ENCODE measurements at regions not wholly inside any gene's neighbourhood (a gene's known extent, or its start where the extent isn't known, plus 50 kb on each side); places are given as distances from the start of the nearest gene placed in this dataset.
"Not testable (repeated sequence)": the region's sequence is repeated elsewhere in the genome, so short reads cannot be mapped to it uniquely, and the experiment has no call there.

DNA sequence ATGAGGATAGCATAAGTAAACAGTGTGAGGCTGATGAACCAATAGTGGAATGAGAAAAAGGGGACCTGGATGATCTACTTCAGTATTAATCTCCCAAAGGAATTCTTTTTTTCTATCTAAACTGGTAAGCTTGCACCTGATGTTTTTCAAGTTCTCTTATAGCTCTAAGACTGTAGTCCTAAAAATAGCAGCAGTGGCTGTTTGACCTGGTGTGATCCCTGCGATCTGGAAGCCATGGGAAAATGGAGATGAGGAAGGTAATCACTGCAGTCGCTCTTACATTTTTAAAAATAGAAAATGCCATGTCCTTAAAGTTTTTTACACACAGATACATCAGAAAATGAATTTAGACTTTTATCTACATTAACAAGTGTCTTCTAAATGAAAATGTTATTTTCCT is 926.4 kb upstream of the SLC35B3 start:
- no peak for DNase-seq

DNA sequence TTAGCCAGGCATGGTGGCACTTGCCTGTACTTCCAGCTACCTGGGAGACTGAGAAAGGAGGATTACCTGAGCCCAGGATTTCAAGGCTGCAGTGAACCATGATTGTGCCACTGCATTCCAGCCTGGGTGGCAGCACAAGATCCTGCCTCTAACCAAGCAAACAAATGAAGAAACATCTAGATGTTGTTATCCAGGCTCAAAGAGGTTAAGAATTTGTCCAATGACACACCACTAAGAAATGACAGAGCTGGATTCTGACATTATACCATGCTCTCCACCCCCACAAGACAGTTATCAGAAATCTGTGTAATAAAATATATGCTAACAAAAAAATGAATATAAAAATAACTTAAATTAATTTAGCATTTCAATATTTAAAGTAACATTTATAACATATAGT is 925.5 kb upstream of the SLC35B3 start:
- no peak for DNase-seq

DNA sequence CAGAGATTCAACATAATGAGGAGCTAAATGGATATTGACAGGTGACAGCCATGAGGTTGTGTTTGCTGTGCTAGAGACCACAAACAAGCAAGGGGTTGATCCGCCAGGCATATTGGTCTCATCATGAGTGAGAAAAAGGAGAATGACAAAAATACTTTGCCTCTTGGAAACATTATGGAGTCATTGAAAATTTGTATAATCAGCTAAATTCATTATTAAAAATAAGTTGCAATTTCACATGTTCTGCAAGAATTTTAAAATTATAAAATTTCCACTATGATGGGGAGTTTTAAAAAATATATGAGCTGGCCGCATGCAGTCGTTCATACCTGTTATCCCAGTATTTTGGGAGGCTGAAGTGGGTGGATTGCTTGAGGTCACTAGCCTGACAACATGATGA is 912.3 kb upstream of the SLC35B3 start:
- no peak for DNase-seq

DNA sequence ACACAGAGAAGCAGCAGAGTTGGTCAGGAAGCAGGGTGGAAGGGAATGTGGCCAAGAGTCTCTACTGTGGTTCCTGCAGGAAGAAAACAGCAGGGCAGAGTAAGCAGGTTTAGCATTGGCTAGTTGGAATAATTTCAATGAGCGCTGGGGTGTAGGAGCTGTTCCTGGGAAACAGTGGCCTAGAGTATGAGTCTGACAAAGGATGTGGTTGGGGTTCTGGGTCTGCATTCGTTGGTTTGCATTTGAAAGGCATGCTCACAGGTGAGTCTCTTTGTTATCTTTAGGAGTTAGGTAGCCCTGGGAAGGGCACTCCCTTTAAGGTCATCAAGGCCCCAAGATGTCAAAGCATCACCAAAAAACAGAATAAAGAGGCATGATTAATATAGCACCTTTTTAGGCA is 911.6 kb upstream of the SLC35B3 start:
- no peak for DNase-seq

DNA sequence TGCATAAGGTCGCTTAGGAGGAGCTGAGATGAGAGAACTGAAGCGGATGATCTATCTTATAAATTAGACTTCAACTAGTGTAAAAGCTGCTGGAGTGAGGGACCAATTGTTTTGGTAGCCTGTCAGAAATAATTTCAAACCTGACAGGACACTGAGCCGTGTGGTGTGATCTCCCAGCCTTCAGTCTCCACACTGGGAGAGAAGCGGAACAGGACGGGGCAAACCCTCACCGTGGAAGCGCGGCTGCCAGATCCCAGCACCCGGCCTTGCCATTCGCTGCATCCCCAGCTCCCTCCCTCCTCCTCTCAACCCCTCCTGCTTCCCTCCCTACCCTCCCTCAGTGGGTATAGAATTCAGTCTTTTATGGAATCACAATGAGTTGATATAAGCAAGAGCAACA is 900.1 kb upstream of the SLC35B3 start:
- no peak for DNase-seq

DNA sequence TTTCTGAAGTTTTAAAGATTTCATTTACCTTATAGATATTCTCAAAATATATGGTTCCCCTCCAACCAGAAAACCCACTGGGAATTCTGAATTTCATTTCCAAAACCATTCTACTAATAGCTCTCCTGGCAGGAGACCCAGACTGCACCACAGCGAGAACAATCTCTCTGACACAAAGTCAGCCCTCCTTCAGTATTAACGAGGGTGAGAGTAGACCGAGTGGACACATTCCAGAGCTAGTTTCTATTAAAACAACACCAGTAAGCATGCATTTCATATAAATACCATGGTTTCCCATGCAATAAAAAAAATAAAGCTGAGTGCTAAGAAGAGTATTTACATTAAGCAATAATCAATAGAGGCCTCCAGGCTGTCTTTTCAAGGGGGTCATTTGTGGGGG is 899.6 kb upstream of the SLC35B3 start:
- no peak for DNase-seq

DNA sequence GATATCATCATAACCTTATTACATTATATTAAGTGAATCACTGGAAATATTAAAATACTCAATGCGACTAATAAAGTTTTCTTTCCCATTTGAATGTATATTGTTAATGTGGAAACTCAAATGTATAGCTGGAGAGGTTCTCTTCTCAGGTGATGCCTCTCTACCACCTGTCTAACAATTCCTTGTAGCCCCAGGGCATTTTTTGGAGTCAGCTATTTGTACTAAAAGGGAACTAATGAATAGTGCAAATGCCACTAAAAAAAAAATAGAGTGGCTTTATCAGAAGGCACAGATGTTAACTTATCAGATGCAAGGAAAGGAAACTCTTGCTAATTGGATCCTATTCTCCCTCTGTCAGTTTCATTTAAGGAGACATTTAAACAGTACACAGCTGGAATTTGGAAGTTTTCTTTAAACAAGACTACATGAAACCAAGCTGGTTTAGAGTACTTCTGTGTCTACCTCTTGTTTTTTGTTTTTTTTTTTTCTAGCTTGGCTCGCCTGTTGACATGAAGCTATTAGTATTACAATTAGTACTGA is 897.0 kb upstream of the SLC35B3 start:
- DNase-seq, result no peak

DNA sequence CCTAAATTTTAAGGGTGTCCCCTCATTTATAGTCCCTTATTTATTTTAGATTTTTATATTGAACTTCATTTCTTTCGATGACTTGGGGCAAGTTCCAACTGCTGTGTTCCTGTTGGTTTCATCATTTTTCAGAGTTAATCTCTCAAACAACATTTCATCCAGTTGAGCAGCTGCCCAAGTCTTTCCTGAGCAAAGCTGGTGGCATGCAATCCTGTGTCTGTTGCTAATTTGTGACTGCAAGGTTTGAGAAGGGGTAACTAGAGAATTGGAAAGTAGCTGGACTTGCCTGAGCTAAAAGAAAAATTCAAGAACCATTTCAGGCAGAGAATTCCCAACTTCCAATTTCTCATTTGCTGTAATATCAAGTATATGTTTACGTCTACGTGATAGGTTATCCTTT is 881.5 kb upstream of the SLC35B3 start:
- DNase-seq, result no peak

DNA sequence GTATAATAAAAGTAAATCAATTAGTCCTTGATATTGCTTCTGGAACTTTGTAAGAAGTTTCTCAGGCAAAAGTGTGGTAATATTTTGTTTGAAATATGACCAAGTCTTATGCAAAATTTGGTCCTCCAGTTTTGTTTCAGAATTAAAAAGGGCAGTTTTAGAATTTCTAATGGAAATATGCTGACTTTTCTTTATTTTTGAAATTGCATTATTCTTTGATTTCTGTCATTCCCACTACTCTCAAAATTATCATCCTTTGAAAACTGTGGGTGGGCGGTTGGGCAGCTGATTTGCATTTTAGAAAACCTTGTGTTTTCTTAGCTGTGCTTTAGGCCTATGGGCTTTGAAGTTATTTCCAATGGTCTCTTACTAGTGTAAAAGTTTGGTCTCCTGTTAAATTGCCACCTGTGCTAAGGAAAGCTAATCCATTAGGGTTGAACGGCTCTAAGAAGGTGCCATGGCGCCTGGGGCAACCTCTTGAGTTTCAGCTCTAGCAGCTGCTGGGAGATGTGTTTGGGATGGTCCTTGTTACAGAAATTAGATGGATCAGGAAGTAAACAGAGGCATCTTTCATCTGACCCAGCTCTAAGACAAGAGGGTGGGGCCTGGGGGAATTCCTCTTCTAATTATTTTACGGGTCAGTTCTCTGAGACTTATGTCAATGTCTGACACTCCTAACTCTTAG is 880.8 kb upstream of the SLC35B3 start:
- no peak for DNase-seq

DNA sequence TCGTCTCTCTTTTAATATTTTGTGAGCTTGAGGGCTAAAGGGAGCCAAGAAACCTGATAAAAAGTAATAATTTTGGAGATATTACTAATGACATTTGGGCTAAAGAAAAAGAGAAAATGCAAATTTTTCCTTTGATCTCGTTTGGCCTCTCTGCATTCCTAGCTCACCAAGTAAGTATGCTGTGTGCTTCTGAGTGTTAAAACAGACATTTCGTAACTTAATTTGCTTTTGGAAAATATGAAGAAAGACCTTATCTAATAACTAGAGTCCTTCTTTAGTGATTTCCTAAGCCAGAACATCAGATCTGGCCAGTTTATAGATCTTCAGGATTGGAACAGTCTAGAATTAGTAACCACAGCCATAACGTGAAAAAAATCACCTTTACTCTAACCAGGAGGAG is 872.9 kb upstream of the SLC35B3 start:
- DNase-seq, result no peak

DNA sequence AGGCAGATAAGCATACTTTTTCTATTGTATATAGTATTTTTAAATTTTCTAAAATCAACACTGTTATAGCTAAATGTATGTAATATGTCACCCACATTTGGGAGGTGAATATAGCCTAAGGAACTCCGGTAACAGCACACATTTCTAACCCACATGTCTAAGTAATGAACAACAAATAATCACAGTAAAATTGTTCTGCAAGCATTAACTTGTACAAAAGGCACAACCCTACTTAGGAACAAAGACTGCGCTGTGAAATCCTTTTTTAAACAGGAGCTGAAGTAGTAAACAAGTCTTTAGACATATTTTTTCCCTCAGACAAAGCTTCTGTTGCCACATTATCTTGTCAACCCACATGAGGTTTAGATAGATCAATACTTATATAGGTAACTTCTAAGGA is 872.4 kb upstream of the SLC35B3 start:
- no peak for DNase-seq

DNA sequence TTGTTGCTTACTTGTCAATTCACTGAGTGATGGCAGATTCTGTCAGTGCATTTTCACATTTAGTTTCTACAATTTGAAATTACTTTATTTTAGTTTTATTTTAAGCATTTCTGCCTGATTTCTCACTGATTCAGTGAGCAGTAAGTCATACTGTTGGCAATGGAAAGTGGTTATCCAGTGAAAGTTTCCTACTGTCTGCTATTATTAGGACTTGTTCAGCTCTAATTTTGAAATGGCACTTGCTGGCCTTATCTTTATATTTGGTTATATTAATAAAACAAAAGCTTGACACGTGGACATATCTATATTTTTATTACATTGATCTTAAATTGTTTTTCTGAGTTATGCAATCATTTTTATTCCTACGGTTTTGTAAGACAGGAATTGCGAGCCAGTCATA is 871.8 kb upstream of the SLC35B3 start:
- no peak for DNase-seq

DNA sequence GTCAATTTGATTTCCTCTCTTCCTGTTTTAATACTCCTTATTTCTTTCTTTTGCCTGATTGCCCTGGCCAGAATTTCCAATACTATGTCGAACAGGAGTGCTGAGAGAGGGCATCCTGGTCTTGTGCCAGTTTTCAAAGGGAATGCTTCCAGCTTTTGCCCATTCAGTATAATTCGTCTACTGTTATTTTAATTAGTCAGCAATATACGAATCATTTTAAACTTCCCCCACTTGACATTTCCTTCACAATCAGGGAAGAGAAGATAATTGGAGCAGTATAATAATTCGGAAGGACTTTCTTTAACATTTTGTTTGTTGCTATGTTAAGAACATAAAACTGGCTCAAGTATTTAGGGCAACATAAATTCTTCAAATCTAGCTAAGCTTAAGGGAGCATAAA is 860.3 kb upstream of the SLC35B3 start:
- no peak for DNase-seq

DNA sequence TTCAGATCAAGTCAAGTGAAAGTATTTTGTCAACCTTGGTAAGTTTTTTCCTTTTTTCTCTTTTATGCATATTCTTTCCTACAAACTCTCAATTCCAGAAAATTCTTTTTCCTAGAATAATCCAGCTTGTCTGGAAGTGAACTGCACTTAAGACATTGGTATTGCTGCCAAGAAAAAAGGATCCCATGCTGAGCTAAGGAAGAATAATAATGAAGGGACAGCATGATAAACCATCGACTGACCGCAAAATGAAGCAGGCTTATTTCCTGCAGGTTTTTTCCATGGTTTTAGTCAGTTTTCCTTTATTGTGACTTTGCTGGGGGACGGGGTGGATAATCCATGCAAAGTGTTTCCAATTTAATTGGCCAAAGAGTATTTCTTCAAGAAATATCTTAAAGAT is 857.6 kb upstream of the SLC35B3 start:
- DNase-seq, result no peak

DNA sequence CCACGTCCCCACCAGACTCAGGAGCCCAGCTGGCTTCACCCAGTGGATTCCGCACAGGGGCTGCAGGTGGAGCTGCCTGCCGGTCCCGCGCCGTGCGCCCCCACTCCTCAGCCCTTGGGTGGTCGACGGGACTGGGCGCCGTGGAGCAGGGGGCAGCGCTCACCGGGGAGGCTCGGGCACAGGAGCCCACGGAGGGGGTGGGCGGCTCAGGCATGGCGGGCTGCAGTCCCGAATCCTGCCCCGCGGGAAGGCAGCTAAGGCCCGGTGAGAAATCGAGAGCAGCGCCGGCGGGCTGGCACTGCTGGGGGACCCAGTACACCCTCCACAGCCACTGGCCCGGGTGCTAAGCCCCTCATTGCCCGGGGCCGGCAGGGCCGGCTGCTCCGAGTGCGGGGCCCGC is 855.0 kb upstream of the SLC35B3 start:
- not testable (repeated sequence) for DNase-seq

DNA sequence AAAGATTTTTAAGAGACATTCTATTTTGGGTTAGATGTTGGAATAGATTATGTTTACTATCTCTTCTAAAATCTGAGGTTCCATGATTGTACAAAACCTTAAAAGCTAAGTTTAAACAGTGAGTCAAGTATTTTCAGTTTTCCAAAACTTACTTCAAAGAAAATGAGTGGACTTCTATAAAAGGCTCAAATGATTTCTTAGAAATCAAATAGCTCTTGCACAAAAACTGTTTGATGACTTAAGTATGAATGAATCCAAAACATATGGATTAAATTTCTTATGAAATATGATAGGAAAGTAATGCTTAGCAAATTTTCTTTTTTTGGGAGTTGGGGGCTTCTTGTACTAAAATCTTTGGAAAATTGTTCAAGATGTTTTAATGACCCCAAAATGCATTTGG is 837.3 kb upstream of the SLC35B3 start:
- no peak for DNase-seq

DNA sequence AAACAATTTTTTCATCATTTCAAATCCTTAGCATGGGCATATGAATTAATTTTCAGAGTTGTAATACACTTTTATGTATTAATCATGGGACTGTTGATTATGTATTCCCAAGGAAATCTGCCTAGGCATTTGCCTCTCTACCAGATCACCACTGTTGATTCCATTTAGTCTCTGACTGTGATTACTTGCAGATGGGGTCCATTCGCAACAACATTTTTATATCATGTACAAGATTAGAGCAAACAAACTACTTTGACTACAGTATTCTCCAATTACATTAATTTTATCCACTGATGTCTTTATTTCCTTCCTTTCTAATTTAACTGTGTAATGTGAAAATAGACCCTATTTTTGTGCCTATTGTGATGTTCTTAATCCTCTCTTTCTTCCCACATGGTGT is 831.4 kb upstream of the SLC35B3 start:
- DNase-seq, result no peak

DNA sequence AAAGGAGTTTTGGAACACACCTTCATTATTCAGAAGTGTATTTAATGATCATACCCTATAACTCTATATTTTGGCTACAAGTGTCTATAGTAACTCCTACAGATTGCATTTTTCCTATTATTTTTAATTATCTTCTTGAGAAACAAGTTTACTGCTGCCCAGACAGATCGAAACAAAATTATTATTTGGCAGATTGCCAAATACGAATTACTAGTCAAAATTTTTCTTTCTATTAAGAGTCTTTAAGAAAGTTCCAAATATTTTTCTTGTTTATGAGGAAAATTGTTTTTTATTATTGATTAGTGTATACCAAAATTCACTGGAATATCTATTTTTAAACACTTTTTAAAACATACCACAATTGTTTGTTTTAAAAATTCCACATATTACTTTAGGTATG is 821.9 kb upstream of the SLC35B3 start:
- no peak for DNase-seq

DNA sequence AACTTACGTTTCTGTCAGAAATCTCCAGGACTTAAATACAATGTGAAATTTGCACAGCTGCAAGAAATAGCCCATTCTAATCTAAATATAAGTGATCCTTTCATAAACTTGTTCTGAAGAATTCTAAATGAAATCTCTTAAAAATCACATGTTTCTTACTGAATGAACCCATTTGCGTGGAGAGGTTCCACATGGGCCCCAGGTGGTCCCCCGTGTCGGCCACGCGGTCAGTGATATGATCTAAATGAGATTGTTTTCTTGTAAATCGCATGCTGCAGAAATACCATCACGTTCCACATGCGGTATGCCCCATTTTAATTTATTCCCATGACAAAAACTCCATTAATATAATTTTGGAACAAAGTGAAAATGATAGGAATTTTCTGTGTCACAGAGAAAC is 818.9 kb upstream of the SLC35B3 start:
- no peak for DNase-seq

DNA sequence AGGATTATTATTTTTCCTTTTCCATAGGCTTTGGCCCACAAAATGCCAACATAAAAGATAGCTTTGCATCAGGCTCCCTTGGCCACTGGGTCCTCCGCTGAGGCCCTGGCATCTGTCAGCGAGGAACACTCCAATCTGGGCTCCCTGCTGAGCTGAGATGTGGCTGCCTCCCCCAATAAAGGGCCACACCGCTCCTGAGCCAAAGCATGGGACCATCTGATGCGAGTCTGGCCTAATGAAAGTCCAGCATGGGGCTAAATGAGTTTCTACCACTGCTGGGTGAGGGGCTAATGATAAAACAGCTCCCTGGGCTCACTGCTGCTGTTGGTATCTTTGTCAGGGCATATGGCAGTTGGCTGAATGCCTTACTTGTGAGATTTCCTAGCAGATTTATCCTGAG is 817.5 kb upstream of the SLC35B3 start:
- DNase-seq, result no peak

DNA sequence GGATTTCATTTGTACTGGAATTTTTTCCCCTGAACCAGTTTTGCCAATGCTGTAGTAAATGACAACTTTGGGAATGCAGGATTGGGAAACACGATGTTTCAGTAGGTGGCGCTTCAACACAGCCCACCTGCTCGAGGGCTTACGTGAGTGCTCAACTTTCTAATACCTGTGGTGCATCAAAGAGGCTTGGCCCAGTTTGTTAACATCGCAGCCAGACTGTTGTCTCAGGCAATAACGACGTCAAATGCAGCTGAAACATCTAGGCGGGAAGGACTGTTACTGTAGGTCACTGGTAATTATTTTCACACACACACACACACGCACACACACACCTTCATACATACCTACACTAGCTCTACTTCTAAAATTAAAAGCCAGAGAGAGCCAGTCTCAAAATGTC is 815.5 kb upstream of the SLC35B3 start:
- no peak for DNase-seq

DNA sequence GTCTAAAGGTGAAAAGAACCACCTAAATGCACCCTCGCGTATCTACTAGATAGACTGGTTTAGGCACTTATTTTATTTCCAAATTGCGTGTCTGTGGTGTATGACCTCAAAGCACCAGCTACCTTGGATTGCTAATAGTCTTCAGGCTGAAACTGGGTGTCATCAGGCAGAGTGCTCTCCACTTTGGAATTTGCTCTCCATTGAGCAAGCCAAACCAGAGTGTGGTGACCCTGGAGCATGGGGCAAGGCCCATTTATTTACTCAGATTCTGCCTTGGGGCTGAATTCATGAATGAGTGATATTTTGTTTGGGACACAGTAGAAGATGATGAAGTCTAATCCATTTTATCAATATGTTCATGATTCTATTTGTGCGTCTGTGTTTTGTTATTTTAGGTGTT is 812.8 kb upstream of the SLC35B3 start:
- no peak for DNase-seq

DNA sequence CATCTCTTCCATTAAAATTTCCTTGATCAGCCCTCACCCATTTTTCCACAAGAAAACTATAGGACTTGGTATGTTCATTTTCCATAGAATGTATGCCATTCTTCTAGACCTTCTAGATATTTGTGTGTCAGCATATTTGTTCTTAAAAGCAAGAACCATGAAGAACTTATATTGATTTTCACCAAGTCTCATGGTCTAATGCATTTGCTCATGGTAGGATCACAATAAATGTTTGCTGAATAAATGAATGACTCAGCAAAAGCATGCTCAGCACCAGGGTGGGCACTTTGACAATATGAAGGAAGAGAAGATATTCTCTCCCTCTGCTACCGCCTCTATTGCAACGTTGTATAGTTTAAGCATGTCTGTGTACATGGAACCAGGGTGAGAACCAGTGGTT is 805.5 kb upstream of the SLC35B3 start:
- DNase-seq, result no peak

DNA sequence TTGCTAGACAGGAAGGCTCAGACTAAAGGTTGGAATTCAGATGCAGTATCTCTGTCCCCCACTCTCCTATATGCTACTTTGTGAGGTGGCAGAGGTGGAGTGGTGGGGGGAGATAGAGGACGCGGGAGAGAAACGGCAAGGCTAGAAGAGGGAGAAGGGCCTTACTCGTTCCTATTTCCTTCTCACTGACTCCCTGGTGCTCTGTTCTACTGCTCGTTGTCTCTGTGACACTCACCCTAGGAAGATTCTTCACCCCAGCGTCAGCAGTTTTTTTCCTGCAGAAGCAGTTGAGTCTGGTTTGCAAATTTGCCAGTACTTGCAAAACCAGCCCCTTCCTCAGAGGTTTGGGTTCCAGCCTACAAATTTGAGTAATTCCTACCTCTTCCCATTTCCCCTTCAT is 801.1 kb upstream of the SLC35B3 start:
- DNase-seq, result no peak

DNA sequence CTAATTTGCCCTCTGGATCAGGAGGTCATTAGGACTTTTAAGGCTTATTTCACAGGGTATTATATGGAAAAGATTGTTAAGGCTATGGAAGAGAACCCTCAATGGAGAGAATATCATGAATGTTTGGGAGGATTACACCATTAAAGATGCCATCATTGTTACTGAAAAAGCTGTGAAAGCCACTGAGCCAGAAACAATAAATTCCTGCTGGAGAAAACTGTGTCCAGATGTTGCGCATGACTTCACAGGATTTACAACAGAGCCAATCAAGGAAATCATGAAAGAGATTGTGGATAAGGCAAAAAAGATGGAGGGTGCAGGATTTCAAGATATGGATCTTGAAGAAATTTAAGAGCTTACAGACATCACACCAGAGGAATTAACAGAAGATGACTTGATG is 798.3 kb upstream of the SLC35B3 start:
- DNase-seq, result no peak

DNA sequence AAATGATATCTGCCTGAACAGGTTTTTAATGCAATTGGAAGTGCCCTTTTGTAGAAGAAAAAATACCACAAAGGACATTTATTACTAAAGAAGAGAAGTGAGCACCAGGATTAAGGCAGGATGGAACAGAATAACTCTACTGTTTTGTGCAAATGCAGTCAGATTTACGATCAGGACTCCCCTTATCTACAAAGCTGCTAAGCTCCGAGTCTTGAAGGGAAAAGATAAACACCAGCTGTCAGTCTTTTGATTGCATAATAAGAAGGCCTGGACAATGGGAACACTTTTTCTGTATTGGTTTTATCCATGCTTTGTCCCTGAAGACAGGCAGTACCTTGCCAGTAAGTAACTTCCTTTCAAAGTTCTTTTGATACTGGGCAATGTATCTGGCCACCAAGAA is 797.9 kb upstream of the SLC35B3 start:
- no peak for DNase-seq
